Progenitor cell of endocrine pancreas (in vitro differentiated cells): ENCODE measurements at regions not wholly inside any gene's neighbourhood (a gene's known extent, or its start where the extent isn't known, plus 50 kb on each side); places are given as distances from the start of the nearest gene placed in this dataset.

Experiments
- DNase-seq: peaks from one replicate; pipeline ENCODE4 v3.0.0; 2021; ENCODE audit warnings: low spot score; ENCODE audit not compliant: unreplicated experiment
- H3K27ac Mint-ChIP-seq: 2 replicates; pipeline ENCODE4 v1.8.0; 2021; ENCODE audit warnings: mild to moderate bottlenecking, moderate library complexity, mixed read lengths
- H3K27me3 Mint-ChIP-seq: 2 replicates; pipeline ENCODE4 v1.8.0; 2021; ENCODE audit warnings: mixed read lengths
- H3K36me3 Mint-ChIP-seq: 2 replicates; pipeline ENCODE4 v1.8.0; 2022; ENCODE audit warnings: mixed read lengths; ENCODE audit not compliant: insufficient read depth
- H3K4me1 Mint-ChIP-seq: 2 replicates; pipeline ENCODE4 v1.8.0; 2021; ENCODE audit warnings: low read depth, mixed read lengths
- H3K4me3 Mint-ChIP-seq: 2 replicates; pipeline ENCODE4 v1.8.0; 2021; ENCODE audit warnings: low read depth, mild to moderate bottlenecking, moderate library complexity, mixed read lengths
- H3K9me3 Mint-ChIP-seq: 2 replicates; pipeline ENCODE4 v1.8.0; 2021; ENCODE audit warnings: low read depth, mixed read lengths
- TF ChIP-seq, protein P1 (sequence below): fragments of 200-600 bp; sonication (generic); IDR thresholded peaks from one replicate; pipeline ENCODE4 v1.5.0; 2021; ENCODE audit warnings: antibody characterized with exemption, mild to moderate bottlenecking; ENCODE audit not compliant: unreplicated experiment

GRCh38 chr4:45578874-45579273 lies 545.0 kb downstream of the GABRG1 start:
- DNase-seq = no peak
- H3K27ac Mint-ChIP-seq = no peak overlapping the region
- no peaks in the 10 kb centered on the region for H3K36me3 Mint-ChIP-seq
- no peaks in the 10 kb centered on the region for H3K27me3 Mint-ChIP-seq
- no peaks in the 10 kb centered on the region for H3K9me3 Mint-ChIP-seq
- TF ChIP-seq, protein P1, sequence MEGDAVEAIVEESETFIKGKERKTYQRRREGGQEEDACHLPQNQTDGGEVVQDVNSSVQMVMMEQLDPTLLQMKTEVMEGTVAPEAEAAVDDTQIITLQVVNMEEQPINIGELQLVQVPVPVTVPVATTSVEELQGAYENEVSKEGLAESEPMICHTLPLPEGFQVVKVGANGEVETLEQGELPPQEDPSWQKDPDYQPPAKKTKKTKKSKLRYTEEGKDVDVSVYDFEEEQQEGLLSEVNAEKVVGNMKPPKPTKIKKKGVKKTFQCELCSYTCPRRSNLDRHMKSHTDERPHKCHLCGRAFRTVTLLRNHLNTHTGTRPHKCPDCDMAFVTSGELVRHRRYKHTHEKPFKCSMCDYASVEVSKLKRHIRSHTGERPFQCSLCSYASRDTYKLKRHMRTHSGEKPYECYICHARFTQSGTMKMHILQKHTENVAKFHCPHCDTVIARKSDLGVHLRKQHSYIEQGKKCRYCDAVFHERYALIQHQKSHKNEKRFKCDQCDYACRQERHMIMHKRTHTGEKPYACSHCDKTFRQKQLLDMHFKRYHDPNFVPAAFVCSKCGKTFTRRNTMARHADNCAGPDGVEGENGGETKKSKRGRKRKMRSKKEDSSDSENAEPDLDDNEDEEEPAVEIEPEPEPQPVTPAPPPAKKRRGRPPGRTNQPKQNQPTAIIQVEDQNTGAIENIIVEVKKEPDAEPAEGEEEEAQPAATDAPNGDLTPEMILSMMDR = no peak
- H3K4me3 Mint-ChIP-seq = no peak overlapping the region
- no peaks in the 10 kb centered on the region for H3K4me1 Mint-ChIP-seq

DNA sequence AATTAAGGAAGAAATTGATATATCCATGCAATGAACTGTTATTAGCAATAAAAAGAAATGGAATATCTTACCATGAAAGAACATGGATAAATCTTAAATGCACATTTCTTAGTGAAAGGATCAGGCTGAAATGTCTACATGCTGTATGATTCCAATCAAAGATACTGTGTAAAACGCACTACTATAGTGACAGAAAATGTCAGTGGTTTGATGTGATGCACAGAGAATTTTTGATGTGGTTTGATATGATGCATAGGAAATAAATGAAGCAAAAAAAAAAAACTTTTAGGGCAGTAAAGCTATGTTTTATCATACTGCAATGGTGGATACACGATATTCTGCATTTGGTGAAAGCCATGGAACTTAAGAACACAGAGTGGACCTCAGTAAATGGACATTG lies 547.6 kb downstream of the GABRG1 start:
- no peak for DNase-seq
- H3K4me3 Mint-ChIP-seq = no peak overlapping the region
- H3K27ac Mint-ChIP-seq = no peak overlapping the region
- H3K4me1 Mint-ChIP-seq = no peaks in the 10 kb centered on the region
- H3K9me3 Mint-ChIP-seq = no peaks in the 10 kb centered on the region
- TF ChIP-seq, protein P1 = no peak
- no peaks in the 10 kb centered on the region for H3K36me3 Mint-ChIP-seq
- no peaks in the 10 kb centered on the region for H3K27me3 Mint-ChIP-seq

DNA sequence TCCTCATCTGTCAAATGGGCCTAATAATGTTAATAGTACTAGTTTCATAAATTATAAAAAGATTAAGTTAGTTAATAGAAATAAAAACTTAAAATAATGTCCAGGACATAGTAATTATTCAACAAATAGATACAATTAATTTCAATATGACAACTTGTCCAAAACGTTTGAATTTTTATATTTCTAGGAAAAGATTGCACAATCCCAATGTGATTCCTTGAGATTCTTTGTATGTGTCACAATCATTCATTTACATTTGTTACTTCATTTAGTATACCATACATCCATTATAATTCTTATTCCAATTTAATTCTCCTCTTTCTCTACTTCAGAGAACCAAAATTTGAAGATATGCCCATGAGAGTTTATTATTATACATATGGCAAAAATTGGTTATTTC lies 554.2 kb downstream of the GABRG1 start:
- H3K4me1 Mint-ChIP-seq = no peaks in the 10 kb centered on the region
- H3K36me3 Mint-ChIP-seq = no peaks in the 10 kb centered on the region
- H3K4me3 Mint-ChIP-seq = no peak overlapping the region
- TF ChIP-seq, protein P1 = no peak
- no peaks in the 10 kb centered on the region for H3K27me3 Mint-ChIP-seq
- no peak for DNase-seq
- peaks cover 5% of the 10 kb centered on the region for H3K9me3 Mint-ChIP-seq
- no peak overlapping the region for H3K27ac Mint-ChIP-seq

DNA sequence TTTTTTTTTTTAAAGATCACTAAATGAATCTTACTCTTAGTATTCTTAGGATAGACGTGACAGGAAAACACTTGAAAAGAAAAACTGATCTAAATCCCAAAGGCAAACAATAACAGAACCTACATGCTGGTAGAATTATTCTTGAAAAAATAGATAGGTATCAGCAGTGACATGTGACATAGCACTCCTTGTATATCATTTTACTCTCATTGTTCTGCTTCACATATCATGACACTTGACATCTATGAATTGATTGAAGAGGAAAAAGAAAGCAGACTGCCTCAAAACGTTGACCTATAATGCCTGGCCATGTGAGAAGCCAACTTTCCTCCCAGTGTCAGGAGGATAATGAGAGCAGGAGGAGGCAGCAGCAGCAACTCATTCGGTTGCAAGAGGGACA lies 555.2 kb downstream of the GABRG1 start:
- no peak overlapping the region for H3K27ac Mint-ChIP-seq

GRCh38 chr4:45566896-45567603 lies 556.8 kb downstream of the GABRG1 start:
- TF ChIP-seq, protein P1 = no peak
- peaks cover 5% of the 10 kb centered on the region for H3K9me3 Mint-ChIP-seq
- H3K27me3 Mint-ChIP-seq = no peaks in the 10 kb centered on the region
- H3K4me3 Mint-ChIP-seq = no peak overlapping the region
- H3K27ac Mint-ChIP-seq = no peak overlapping the region
- no peaks in the 10 kb centered on the region for H3K36me3 Mint-ChIP-seq
- H3K4me1 Mint-ChIP-seq = no peaks in the 10 kb centered on the region
- DNase-seq = no peak

More for the DNA sequence above, 555.2 kb downstream of the GABRG1 start:
- DNase-seq = no peak
- Mint-ChIP-seq H3K4me3 (no peak overlapping the region), H3K36me3 (no peaks in the 10 kb centered on the region), H3K4me1 (no peaks in the 10 kb centered on the region), H3K9me3 (peaks cover 5% of the 10 kb centered on the region), H3K27me3 (no peaks in the 10 kb centered on the region)
- TF ChIP-seq, protein P1 = no peak
